HL-60 (cell line): ENCODE measurements at regions not wholly inside any gene's neighbourhood (a gene's known extent, or its start where the extent isn't known, plus 50 kb on each side); places are given as distances from the start of the nearest gene placed in this dataset.

Source experiments
- DNase-seq, 2 experiments: peaks; one replicate each; pipeline ENCODE4 v3.0.0-alpha.2; 2010 to 2020; ENCODE audit warnings: low read depth in 1 of 2, low spot score in 1 of 2
- H3K27ac ChIP-seq: fragments of 250-450 bp; sonication (Bioruptor Pico); replicated peaks from 2 replicates; pipeline ENCODE4 v1.5.1; 2020; ENCODE audit warnings: mild to moderate bottlenecking, moderate library complexity
- H3K27me3 ChIP-seq: fragments of 250-450 bp; sonication (Bioruptor Pico); 2 replicates; pipeline ENCODE4 v1.5.1; 2021; ENCODE audit warnings: mild to moderate bottlenecking, moderate library complexity; ENCODE audit not compliant: insufficient read depth, poor library complexity, severe bottlenecking
- H3K4me3 ChIP-seq: replicated peaks from 2 replicates; pipeline ENCODE4 v1.5.1; 2011; ENCODE audit warnings: mild to moderate bottlenecking, control low read depth, low read length; ENCODE audit not compliant: insufficient read depth
- CTCF ChIP-seq: IDR thresholded peaks from one replicate; pipeline ENCODE4 v1.5.1; 2011; ENCODE audit warnings: low read length, control low read depth, inconsistent platforms; ENCODE audit not compliant: insufficient read depth
- GABPA ChIP-seq: IDR thresholded peaks from 2 replicates; pipeline ENCODE4 v1.6.1; 2012; ENCODE audit warnings: low read depth
- POLR2AphosphoS5 ChIP-seq: IDR thresholded peaks from 2 replicates; pipeline ENCODE4 v1.6.1; 2012; ENCODE audit warnings: low read depth
- REST ChIP-seq: IDR thresholded peaks from 2 replicates; pipeline ENCODE4 v1.6.1; 2012; ENCODE audit warnings: low read depth; ENCODE audit not compliant: insufficient replicate concordance
- SPI1 ChIP-seq: IDR thresholded peaks from 2 replicates; pipeline ENCODE4 v1.6.1; 2012; ENCODE audit warnings: low read depth, mild to moderate bottlenecking, borderline replicate concordance

GRCh38 chr13:47044842-47045241 lies 148.0 kb upstream of the HTR2A start:
- Histone ChIP-seq H3K27me3 (no peaks in the 10 kb centered on the region), H3K27ac (no peak overlapping the region), H3K4me3 (no peak overlapping the region)
- TF ChIP-seq POLR2AphosphoS5 (no peak), REST (no peak), CTCF (no peak), GABPA (no peak), SPI1 (no peak)
- DNase-seq = no peak

- TF ChIP-seq GABPA = no peak
- TF ChIP-seq SPI1 = no peak
- TF ChIP-seq REST = no peak
- TF ChIP-seq POLR2AphosphoS5 = no peak
- TF ChIP-seq CTCF = no peak
- Histone ChIP-seq H3K27me3 (peaks cover 3% of the 10 kb centered on the region), H3K27ac (no peak overlapping the region), H3K4me3 (no peak overlapping the region)
- DNase-seq = no peak
Observed at GRCh38 chr13:47039106-47039505, 142.3 kb upstream of the HTR2A start.

GRCh38 chr13:47038188-47038587 lies 141.3 kb upstream of the HTR2A start:
- H3K4me3 ChIP-seq = no peak overlapping the region
- H3K27ac ChIP-seq = no peak overlapping the region

More at GRCh38 chr13:47038188-47038587, 141.3 kb upstream of the HTR2A start:
- no peak for TF ChIP-seq CTCF
- no peak for TF ChIP-seq SPI1
- TF ChIP-seq GABPA = no peak
- TF ChIP-seq REST = no peak
- no peak for TF ChIP-seq POLR2AphosphoS5
- peaks cover 3% of the 10 kb centered on the region for H3K27me3 ChIP-seq
- DNase-seq = no peak
